GM21737 (cell line): ENCODE measurements at regions not wholly inside any gene's neighbourhood (a gene's known extent, or its start where the extent isn't known, plus 50 kb on each side); places are given as distances from the start of the nearest gene placed in this dataset.
"Not testable (repeated sequence)": the region's sequence is repeated elsewhere in the genome, so short reads cannot be mapped to it uniquely, and the experiment has no call there.

Experiments
- ATAC-seq: cut with Tn5 transposase; IDR thresholded peaks from one replicate; pipeline ENCODE4 v1.9.1; 2021; ENCODE audit warnings: mild to moderate bottlenecking, moderate library complexity; ENCODE audit not compliant: unreplicated experiment

DNA sequence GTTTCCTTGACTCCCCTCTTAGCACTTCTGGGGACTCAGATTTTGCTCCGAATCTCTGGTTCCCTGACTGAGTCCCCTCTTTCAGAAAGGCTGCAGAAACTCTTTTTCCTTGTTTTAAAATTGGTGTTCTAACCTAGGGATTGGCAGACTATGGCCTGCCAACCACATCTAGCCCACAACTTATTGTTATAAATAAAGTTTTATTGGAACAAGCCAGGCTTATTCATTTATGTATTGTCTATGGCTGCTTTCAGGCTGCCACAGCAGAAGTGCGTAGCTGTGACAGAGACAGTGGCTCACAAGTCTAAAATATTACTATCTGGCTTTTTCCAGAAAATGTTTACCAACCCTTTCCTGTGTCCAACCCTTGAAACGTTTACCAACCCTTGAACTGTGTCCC is 81.7 kb downstream of the IER5 start:
- no peak for ATAC-seq

DNA sequence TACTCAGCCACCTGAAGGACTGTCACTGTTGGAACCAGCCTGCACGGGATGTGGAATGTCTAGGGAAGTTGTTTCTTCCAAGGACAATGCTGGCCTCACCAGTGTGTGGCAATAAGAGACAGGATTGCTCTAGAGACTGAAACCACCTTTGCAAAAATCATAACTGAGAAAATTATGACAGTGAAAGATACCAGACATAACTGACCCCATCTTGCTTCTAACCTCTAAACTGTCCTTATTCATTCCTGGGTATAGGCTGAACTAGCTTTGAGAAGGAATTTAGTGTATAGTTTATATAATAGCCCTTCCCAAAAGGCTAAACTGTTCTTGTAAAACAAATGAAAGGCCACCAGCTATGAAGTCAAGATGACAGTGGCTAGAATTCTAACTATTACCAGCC is 83.6 kb downstream of the IER5 start:
- ATAC-seq, result no peak

DNA sequence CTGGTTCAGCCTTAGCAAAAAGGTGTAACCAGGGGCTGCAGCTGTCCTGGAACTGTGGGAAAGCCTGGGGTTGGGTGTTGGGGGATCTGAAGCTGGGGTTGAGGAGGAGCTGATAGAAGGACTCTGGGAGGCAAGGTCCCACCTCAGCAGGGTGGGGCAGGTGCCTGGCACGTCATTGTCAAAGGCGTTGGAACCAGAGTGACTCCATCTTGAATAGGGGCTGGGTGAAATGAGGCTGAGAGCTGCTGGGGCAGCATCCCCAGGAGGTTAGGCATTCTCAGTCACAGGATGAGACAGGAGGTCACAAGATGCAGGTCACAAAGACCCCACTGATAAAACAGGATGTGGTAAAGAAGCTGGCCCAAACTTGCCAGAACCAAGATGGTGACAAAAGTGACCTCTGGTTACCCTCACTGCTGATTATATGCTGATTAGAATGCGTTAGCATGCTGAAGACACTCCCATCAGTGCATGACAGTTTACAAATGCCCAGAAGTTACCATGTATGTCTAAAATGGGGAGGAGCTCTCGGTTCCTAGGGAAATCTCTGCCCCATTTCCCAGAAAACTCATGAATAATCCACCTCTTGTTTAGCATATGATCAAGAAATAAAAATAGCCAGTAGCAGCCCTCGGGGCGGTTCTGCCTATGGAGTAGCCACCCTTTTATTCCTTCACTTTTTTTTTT is 85.4 kb downstream of the IER5 start:
- no peak for ATAC-seq

DNA sequence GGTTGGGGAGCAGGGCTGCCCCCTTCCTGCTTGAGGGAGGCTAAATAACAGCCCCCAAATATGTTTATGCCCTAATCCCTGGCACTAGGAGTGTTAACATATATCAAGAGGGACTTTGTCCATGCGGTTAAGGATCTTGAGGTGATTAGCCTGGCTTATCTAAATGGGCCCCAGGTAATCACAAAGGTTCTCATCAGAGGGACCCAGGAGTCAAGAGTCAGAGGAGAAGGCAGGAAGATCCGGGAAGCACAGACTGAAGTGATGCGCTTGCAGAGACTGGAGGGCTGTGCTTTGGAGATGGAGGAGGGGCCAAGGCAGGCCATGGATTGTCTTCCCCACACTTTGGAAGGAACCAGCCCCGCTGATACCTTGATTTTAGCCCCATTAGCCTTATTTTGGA is 86.4 kb downstream of the IER5 start:
- no peak for ATAC-seq

DNA sequence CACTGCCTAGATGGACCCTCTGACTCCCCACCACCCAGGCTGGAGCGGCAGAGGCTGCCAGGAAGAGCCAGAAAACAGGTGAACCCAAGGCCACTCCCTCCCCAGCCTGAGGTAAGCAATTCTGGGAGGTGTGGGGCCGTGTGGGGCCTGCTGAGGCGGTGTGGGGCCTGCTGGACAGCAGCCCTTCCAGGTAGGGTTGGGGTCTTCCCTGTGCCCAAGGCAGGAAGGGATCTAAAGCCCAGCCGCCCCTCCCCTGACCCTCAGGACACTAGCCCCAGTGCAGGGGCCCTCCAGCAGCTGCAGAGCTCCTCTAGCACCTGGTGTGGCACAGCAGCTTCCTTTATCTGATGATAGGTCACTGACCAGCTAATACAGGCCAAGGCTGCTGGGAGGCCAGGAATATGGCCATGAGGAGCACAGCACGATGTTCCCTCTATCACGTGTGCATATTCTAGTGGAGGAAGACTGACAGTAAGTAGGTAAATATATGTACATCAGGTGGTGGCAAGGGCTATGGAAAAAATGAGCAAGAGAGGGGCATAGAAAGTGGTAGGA is 86.9 kb downstream of the IER5 start:
- ATAC-seq, result no peak

DNA sequence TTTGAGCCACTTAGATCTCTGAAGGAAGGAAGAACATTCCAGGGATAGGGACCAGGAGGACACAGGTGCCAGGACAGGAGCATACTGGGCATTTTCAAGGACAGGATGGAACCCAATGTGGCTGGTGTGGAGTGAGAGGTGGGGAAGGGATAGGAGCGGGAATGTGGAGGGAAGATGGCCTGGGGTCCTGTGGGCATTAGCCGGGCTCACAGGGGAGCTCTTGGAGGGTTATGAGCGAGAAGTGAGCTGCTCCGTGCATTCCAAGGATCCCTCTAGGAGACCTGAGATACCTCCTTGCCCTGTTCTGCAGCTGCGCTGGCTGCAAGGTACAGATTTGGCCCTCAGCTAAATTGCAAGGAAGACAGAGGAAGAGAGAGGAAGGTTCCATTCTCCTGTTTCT is 87.5 kb downstream of the IER5 start:
- no peak for ATAC-seq

DNA sequence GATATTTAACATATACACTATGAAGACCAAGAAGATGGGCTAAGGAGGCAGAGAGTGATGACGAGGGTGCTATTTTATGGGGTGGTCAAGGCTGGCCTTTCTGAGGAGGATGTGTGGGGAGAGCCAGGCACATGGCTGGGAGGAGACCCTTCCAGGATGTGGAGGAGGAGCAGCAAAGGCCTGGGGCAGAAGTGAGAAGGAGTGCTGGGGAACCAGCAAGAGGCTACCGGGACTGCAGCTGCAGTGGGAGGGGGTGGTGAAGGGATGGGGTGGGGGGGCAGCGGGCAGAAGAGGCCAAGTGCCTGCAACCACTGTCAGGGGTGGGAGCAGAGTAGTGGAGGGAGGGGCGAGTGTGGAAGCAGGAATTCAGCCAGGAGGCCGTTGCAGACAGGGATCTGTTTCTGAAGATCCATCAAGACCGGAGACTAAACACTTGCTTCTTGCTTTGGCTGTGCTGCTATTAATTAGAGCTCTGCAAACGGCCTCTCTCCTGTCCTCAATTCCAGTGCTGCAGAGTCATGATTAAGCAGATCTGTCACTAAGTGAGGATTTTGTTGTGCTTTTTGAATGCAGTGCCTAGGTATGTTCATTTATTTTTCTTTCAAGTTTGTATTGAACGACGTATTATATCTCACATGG is 89.9 kb downstream of the IER5 start:
- no peak for ATAC-seq

DNA sequence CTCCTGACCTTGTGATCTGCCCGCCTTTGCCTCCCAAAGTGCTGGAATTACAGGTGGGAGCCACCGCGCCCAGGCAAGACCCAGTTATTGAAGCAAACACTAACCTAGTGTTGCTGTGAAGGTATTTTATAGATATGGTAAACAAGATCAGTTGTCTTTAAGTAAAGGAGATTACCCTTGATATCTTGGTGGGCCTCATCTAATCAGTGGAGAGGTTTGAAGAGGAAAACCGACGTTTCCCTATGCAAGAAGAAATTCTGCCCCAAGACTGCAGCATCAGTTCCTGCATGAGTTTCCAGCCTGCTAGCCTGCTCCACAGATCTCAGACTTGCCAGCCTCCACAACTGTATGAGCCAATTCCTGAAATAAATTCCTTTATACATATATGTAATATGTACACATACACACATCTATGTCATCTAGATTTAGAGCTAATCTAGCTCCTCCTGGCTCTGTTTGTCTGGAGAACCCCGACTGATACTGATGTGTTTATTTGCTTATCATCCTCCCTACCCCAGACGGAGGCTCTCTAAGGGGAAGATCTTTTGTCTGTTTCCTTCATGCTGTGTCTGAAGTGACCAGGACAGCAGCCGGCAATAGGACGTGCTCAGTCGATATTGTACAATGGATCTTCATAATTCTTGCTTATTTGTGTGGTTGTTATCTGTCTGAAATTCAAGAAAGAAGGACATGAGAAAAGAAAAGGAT is 90.9 kb downstream of the IER5 start:
- ATAC-seq, result no peak

DNA sequence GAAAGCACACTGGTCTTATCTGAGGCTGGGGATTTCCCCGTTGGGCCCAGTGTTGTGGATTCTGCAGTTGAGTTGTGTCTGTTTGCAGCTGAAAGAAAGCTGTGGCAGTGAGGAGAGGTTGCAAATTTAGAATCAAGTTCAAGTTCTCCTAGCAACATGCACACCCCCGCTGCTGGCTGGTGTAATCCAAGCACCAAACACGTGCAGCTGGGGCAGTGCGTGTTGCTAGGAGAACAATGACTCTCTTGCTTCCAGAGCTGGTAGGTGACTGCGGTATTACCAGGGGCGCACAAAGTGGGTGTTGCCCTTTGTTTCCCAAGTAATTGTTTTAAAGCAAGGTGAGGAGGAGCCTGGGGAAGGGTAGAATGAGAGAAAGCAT is 91.5 kb downstream of the IER5 start:
- no peak for ATAC-seq

DNA sequence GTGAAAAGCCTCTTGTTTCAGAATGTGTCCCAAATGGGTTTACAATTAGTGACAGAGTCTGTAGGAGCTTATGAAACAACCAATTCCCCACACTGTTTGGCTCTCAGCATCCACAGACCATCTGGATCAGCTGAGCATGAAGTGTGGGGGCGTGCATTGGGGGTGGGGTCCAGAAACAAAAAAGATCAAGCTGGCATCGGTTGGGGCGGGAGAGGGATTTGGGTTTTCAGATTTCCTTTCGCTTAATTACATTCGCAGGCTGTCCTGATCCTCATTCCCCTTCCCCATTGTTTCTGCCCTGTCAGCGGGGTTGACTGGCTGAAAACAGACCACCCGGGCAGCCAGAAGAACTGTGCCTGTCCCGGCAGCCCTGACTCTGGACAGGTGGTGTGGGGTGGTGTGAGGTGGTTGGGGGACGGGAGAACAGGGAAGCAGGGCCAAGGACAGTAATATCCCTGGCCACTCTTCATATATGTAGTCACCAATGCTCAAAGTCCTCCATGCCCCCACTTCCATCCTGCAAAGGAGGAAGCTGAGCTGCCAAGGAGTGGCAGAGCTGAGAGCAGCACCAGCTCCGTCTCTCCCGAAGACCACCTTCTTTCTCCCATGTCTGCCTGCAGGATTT is 92.0 kb downstream of the IER5 start:
- ATAC-seq, result no peak

DNA sequence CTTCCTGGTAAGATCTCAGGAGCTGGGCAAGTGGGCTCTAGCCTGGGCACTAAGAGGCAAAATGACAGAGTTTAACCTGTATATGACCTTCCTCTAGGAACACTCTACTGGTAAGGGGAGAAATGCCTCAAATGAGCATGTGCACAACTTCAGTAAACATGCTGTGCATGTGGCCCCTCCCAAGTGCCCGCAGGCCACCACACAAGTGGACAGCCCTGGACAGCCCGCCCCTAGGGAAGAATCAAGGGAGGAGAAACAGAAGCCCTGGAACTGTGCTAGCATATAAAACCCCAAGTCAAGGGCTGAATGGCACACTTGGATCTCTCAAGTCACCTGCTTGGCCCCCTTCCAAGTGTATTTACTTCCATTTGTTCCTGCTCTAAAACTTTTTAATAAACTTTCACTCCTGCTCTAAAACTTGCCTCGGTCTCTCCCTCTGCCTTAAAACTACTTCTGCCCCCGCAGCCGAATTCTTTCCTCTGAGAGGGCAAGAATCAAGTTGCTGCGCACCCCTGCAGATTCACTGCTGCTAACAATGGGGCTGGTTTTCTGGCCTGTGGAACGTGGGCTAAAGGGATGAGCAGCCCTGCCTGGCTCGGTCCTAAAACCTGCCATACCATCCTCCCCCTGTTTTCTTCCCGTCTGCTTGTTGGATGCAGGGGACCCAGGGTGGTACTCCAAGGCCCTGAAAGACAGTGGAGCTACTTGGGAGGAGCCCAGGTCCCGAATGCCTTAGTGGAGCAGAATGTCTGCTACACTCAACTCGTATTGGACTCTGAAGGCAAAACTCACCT is 93.5 kb downstream of the IER5 start:
- no peak for ATAC-seq

DNA sequence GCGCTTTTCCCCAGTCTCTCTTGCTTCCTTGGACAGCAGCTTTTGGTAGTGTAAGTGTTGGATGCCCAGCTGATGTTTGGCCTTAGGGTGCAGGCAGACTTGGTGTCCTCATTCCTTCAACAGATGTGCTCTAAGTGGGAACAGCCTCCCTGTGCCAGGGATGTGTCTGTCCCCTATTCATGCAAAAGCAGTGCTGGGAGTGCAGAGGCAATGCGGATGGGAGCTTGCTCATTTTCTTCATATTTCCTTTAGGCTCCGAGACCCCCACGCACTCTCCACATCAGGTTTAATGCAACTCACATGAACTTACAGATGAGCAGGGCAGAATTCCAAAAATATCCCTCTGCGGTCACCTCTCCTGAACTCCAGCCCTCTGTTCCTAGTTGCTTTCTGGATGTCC is 96.1 kb downstream of the IER5 start:
- ATAC-seq, result no peak

DNA sequence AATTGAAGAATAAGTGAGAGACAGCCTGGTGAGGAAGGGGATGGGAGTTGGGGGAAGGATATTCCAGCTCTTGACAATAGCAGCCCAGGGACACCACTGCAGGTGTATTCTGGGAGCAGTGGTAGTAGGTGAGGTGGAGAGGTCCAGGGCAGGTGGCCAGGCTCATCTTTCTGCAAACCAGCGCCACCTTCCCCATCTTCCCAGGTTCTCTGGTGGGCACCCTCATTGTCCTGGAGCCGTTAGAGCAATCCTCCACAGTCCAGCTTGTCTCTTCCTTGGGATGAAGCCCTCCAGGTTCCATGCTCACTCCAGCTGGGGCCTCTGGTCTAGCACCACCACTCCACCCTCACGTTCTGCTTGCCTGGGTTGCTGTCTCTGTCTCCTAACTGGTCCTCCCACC is 97.0 kb downstream of the IER5 start:
- no peak for ATAC-seq

DNA sequence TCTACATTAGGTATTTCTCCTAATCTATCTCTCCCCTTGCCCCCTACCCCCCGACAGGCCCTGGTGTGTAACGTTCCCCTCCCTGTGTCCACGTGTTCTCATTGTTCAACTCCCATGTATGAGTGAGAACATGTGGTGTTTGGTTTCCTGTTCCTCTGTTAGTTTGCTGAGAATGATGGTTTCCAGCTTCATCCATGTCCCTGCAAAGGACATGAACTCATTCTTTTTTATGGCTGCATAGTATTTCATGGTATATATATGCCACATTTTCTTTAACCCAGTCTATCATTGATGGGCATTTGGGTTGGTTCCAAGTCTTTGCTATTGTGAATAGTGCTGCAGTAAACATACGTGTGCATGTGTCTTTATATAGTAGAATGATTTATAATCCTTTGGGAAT is 97.6 kb downstream of the IER5 start:
- ATAC-seq, result not testable (repeated sequence)

DNA sequence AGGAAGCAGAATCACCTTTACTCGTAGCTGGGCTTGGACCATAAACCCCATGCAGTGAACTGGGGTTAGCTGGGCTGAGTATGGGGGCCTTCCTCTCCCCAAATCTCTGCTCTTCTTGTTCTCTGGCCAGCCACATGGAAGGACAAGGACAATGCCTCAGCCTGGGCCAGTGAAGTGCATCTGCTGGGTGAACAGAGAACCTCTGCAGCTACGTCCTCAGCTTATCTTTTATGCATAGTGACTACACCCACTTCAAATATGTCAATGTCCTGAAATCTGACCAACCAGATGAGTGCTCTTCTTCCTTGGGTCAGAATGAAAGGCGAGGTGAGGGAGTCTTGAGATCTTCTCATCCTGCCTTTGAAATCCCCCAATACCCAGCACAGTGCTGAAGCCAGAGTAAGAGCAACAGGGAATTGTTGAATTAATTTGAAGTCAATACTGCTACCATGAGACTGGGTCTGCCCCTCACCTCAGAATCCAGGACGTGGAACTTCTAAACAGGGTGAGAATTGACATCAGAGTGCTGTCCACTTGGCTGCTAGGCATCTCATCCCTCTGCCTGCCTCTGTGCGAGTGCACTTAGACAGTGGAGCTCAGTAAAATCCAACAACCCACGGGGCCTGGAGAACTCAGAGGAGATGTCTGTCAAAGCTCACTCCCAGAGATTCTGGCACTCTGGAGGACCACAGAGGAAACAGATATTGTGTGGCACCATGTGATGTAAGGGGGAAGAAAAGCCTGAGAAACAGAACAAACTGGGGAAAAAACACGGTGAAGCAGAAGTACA is 99.0 kb downstream of the IER5 start:
- ATAC-seq, result no peak

DNA sequence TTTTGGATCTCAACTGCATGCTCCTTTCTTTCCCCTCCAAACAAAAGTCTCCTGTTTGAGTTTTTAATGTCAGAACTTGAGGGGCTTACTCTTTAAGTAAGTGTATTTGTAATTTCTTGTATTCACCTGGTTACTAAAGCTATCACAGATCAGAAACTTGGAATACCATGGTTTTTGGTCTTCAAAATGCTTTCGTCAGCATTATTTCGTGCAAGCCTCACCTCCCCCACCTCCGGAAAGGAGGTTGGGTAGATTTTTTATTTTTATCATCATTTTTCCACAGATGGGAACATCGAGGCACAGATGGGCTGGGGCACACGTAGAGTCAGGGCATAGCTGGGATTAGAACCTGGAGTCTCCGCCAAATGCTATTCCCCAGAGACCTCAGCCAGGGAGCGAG is 100.7 kb downstream of the IER5 start:
- ATAC-seq, result no peak

DNA sequence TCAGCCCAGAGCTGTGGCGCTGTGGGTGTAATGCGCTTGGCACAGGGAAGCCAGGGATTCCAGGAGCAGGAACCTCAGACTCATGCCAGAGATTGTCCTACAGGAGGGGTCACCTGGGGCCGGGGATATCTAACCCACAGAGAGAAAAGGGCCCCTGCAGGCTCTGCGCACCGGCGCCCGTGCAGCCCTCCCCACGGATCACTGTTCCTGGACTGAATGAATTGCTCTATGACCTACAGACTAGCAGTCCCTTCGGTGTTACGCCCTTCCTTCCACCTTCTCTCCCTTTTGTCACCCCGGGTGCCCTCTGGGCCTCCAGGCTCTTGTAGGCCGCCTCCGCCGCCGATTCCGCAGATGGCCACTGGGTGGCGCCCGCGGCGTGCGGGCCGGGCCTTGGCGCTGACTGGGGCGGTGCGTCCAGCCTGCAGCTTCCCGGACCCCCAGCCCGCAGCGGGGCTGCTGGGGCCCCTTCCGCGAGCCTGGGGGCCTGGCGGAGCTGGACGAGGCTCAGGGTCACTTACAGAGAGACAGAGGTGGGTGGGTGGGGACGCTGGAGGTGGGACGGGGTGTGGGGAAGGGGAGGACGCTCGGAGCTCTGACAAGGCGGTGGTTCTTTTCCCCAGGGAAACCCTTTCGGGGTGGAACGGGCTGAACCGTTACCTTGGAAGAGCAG is 101.3 kb downstream of the IER5 start:
- peak; percentile 68 for ATAC-seq

DNA sequence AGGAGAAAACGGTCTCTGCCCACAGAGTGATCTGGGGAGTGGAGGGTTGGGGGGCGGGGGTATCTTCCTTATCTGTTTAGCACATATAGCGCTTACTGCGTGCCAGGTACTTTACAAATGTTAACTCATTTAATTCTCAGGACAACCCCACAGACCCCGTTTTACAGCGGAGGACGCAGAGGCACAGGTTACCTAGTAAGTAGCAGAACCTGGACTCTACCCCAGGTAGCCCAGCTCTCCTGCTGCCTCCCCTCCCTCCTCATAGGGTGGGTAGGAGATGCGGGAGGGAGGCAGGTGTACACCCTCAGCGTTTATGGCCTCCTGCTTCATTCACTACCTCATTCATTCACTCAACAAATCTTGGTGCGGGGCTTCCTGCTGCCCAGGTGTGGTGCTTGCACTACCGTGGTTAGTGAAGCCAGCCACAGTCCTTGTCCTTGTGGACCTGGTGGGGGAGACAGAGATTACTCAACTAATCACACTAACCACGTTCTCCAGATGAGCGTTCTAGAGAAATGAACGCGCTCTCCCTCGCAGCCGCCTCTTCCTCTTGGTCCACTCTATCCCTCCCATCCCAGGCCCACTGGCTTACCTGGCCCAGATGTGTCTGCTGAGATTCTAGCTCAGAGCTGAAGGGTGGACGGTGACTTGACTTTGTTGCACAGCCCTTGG is 102.0 kb downstream of the IER5 start:
- no peak for ATAC-seq

DNA sequence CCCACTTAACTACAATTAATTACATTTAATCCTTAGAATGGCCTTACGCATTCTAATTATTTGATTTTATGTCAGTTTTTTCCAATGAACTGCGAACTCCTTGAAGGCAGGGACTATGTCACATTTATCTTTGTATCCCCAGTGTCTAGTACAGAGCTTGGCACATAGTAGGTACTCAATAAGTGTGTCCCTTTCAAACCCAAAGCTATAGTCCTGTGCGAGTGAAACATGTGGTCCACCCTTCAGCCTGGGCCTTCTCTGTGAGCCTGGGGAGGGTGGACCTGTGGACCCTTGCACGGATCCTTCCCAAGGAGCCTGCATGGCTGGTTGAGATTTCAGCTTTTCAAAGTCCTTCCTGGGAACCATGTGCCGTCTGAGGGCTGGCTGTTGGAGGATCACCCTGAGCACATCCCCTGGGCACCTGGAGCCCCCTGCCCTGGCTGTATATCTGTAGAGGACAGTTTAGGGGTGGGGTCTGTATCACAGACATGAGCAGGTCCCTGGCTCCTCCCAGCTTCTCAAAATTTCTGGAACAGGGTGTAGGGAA is 103.1 kb downstream of the IER5 start:
- ATAC-seq, result no peak
